GM18511 (cell line): ENCODE measurements at regions not wholly inside any gene's neighbourhood (a gene's known extent, or its start where the extent isn't known, plus 50 kb on each side); places are given as distances from the start of the nearest gene placed in this dataset.

Source experiments
- ATAC-seq: cut with Tn5 transposase; IDR thresholded peaks from one replicate; pipeline ENCODE4 v1.9.1; 2021; ENCODE audit warnings: mild to moderate bottlenecking, moderate library complexity; ENCODE audit not compliant: unreplicated experiment

GRCh38 chr4:52269761-52270160, 218.7 kb downstream of the SPATA18 start:
- ATAC-seq = no peak

GRCh38 chr4:52273885-52274284, 222.8 kb downstream of the SPATA18 start:
- no peak for ATAC-seq

GRCh38 chr4:52288212-52288855, 237.2 kb downstream of the SPATA18 start:
- no peak for ATAC-seq

- ATAC-seq = no peak
These were observed 239.4 kb downstream of the SPATA18 start for GRCh38 chr4:52290466-52290865.

GRCh38 chr4:52292245-52292644, 241.1 kb downstream of the SPATA18 start:
- no peak for ATAC-seq

- ATAC-seq = no peak
These were observed 245.2 kb downstream of the SPATA18 start for GRCh38 chr4:52296341-52296740.

- ATAC-seq = no peak
These were observed 247.3 kb downstream of the SPATA18 start for GRCh38 chr4:52298444-52298843.

GRCh38 chr4:52299120-52299519, 248.0 kb downstream of the SPATA18 start:
- ATAC-seq = no peak

GRCh38 chr4:52311464-52312125, 260.5 kb downstream of the SPATA18 start:
- ATAC-seq = no peak

- no peak for ATAC-seq
These were observed 261.6 kb downstream of the SPATA18 start for GRCh38 chr4:52312722-52313121.

- ATAC-seq = no peak
These were observed 266.3 kb downstream of the SPATA18 start for GRCh38 chr4:52317361-52317879.

GRCh38 chr4:52317981-52318380, 266.9 kb downstream of the SPATA18 start:
- ATAC-seq = no peak

- no peak for ATAC-seq
These were observed 278.8 kb downstream of the SPATA18 start for GRCh38 chr4:52329894-52330293.

- no peak for ATAC-seq
These were observed 292.5 kb downstream of the SPATA18 start for GRCh38 chr4:52343595-52343994.

GRCh38 chr4:52350926-52351325, 299.8 kb downstream of the SPATA18 start:
- ATAC-seq = no peak

- ATAC-seq = no peak
These were observed 300.7 kb downstream of the USP46 start for GRCh38 chr4:52358366-52358765.

GRCh38 chr4:52358883-52359321, 300.2 kb downstream of the USP46 start:
- ATAC-seq = no peak

- no peak for ATAC-seq
These were observed 292.9 kb downstream of the USP46 start for GRCh38 chr4:52366191-52366590.

GRCh38 chr4:52366621-52367020, 292.5 kb downstream of the USP46 start:
- no peak for ATAC-seq

- ATAC-seq = no peak
These were observed 291.7 kb downstream of the USP46 start for GRCh38 chr4:52367282-52367830.

- ATAC-seq = no peak
These were observed 290.2 kb downstream of the USP46 start for GRCh38 chr4:52368895-52369294.

- ATAC-seq = no peak
These were observed 289.5 kb downstream of the USP46 start for GRCh38 chr4:52369649-52370048.
